ENCODE measurements at regions not wholly inside any gene's neighbourhood (a gene's known extent, or its start where the extent isn't known, plus 50 kb on each side); places are given as distances from the start of the nearest gene placed in this dataset.
A peak's percentile ranks its signal among the peaks of the same experiment; 100 is the strongest.
"Not testable (repeated sequence)": the region's sequence is repeated elsewhere in the genome, so short reads cannot be mapped to it uniquely, and the experiment has no call there.

GRCh38 chr10:84706431-84706830 lies 378.0 kb downstream of the CCSER2 start:
- no peak for DNase-seq

GRCh38 chr10:84706875-84707274 lies 378.5 kb downstream of the CCSER2 start:
- DNase-seq = no peak

GRCh38 chr10:84715911-84716310 lies 387.5 kb downstream of the CCSER2 start:
- peak in 1 of 2 experiments; percentile 17 for DNase-seq

DNA sequence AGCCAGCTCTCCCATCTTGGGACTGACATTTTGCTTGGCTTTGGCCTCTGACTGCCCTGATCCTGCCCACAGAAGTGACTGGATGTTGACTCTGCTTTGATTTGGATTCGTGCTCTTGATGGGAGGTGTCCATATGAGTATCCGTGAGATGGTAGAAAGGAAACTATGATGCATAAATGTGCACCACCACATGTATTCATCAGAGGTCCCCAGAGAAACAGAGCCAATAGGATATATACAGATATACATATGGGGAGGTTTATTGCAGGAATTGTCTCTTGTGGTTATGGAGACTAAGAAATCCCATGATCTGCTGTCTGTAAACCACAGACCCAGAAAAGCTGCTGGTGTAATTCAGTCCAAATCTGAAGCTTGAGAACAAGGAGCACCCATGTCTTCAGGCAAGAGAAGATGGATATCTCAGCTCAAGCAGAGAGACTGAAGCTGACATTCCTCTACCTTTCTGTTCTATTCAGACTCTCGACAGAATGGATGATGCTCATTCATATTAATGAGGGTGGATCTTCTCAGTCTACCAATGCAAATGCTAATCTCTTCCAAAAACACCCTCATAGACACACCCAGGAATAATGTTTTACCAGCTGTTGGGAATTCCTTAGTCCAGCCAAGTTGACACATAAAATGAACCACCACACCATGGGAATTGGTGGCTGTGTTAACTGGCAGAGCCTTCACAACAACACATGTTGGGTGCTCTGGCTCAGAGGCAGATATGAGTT lies 390.7 kb downstream of the CCSER2 start:
- no peak for DNase-seq

- no peak for DNase-seq
Measured at GRCh38 chr10:84719687-84720086, 391.3 kb downstream of the CCSER2 start.

GRCh38 chr10:84727398-84727797 lies 399.0 kb downstream of the CCSER2 start:
- no peak for DNase-seq

GRCh38 chr10:84739126-84739525 lies 410.7 kb downstream of the CCSER2 start:
- DNase-seq = not testable (repeated sequence)

- DNase-seq = no peak
Measured at GRCh38 chr10:84739641-84740040, 411.3 kb downstream of the CCSER2 start.

- no peak for DNase-seq
Measured at GRCh38 chr10:84743483-84743882, 415.1 kb downstream of the CCSER2 start.

DNA sequence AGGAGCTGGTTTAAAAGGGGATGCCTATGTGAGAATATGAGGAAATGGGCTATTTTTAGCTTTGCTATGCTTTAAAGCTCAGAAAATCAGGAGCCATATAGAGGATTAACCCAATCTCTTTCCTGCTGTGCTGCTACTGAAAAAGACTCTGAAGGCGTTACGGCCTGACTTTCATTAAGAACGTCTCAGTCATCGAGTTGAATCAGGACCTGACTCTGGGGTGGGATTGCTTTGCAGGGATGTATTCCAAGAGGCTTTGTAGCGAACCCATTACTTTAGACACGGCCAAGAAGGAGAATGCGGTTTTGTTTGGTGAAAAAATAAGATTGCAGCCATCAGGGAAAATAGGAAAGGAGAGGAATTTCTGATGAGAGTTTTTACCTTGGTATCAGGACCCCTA lies 426.9 kb downstream of the CCSER2 start:
- DNase-seq = no peak

DNA sequence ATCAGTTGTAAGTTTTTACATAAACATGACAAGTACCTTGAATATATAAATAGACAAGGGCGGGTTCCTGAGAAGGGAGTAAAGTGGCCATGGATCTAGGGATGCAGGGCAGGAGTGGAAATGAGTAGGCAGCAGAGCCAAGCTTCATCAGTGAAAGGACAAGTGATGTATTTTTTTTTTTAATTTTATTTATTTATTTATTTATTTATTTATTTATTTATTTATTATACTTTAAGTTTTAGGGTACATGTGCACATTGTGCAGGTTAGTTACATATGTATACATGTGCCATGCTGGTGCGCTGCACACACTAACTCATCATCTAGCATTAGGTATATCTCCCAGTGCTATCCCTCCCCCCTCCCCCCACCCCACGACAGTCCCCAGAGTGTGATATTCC lies 428.3 kb downstream of the CCSER2 start:
- not testable (repeated sequence) for DNase-seq

- DNase-seq = not testable (repeated sequence)
Measured at GRCh38 chr10:84761994-84762614, 433.7 kb downstream of the CCSER2 start.

GRCh38 chr10:84762754-84763394 lies 434.5 kb downstream of the CCSER2 start:
- no peak for DNase-seq

GRCh38 chr10:84763965-84764364 lies 435.6 kb downstream of the CCSER2 start:
- DNase-seq = no peak

DNA sequence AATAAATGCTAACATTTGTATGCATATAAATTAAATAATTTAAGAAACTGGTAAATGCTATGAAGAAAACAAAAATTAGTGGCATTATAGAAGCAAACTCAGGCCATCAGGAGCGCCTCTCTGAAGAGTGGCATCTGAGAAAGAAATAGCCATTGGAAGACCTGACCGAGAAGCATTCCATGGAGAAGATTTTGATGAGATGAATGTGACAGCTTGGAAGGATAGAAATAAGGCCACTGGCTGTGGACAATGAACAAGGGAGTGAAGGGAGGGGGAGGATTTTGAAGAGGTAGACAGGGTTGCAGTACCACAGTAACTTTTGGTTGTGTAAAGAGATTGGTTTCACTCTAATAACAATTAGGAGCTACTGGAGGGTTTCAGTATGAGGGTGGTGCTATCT lies 436.7 kb downstream of the CCSER2 start:
- DNase-seq = no peak

DNA sequence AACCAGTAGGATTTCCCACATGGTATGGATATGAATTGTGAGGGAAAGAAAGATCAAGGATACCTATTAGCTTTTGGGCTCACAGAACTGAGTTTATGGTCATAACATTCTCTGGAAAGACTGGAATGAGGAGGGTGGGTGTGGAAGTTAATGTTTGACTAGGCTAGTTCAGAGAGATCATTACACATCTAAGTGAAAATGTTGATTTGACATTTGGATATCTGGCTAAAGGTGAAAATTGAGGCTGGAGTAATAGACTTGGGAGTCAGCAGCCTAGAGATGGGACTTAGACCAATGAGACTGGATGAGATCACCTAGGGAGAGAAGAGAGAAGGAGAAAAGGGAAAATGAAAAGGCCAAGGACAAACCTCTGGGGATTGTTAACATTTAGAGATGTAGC lies 437.3 kb downstream of the CCSER2 start:
- DNase-seq = no peak

GRCh38 chr10:84766923-84767322 lies 438.5 kb downstream of the CCSER2 start:
- no peak for DNase-seq

- no peak for DNase-seq
Measured at GRCh38 chr10:84768132-84768531, 439.7 kb downstream of the CCSER2 start.

DNA sequence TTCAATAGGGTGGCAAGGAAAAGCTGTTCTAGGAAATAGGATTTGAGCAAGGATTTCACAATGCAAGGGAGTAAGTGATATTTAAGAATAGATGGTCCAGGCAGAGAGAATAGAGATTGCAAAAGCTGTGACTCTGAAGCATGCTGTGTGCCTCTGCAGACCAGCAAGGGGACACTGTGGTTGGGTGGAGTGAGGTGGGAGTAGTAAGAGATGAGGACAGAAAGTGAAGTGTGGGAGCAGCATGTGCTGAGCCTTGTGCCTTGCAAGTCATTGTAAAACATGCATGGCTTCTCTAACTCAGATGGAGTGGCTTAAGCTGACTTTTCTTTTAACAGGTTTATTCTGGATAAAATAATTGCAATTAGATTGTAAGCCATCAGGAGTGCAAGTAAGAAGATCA lies 442.4 kb downstream of the CCSER2 start:
- DNase-seq = no peak

GRCh38 chr10:84783386-84783785 lies 455.0 kb downstream of the CCSER2 start:
- DNase-seq = peak in 1 of 2 experiments; percentile 18

DNA sequence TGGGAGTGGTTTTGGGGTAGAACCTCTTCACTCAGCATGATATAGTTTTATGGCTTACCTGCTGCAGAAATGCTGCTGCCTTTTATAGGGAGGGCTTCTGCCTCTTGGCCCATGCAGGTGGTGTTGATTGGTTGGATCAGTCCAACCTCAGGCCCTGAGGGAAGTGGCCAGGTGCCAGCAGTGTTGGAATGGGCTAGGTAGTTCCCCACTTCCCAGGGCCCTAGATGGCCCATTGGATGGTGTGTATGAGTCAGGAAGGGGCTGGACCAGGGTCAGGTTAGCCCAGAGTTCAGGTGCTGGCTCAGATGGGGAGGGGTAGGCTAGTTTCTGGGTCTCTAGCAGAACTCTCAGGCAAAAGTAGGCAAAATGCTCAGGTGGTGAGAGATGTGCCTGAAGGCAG lies 455.5 kb downstream of the CCSER2 start:
- no peak for DNase-seq

DNA sequence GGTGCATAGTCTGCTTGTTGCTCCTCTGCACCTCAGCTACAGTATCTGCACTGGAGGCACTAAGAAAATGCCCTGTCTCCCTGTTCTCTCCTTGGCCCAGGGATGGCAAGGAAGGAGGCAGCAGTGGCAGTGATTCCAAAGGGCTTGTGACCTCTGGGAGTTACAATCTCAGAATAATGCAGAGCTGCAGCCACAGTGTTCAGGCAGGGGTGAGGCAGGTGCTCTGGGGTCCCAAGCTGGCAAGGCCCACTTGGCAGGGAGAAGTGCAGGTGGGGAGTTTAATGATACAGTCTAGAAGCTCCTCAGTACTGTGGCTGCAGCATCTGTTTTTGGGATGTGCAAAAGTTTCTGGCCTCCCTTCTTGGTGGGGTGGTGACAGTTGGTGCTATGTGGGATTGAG lies 456.4 kb downstream of the CCSER2 start:
- DNase-seq = no peak

DNA sequence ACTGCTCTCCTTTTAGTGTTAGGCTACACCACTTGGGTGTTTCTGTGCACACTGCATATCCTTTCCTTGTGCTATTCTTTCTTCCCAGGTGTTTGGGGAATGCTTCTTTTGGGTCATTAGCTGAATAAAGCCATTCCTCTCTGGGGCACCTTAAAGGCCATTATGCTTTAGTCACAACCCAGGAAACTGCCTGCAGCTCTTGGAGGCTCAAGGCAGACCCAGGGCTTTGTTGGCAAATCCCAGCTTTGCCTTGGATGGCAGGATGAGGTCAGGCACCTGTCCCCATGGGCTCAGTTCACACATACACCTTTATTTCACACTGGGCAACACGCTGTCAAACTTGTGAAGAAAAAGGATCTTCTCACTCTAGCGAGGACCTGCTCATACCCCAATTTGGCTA lies 460.6 kb downstream of the CCSER2 start:
- DNase-seq = no peak

DNA sequence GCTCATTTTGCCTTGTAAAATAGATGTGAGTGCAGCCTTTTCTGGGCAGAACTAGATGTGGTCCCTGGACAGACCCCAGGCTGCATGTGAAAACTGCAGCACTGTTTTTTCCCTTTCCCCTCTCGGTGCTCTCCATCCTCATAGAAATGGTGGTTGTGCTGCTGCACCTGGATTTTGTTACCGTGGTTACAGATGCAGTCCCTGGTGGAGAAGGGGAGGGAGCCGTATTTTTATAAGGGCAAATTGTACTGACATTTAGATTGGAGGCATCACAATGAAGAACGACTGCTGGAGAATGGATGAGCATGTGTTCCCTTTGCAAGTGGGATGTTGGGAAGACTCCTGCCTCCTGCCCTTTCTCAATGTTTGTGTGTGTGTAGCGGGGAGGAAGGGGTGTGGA lies 469.9 kb downstream of the CCSER2 start:
- no peak for DNase-seq
